K562 (cell line): ENCODE measurements at regions not wholly inside any gene's neighbourhood (a gene's known extent, or its start where the extent isn't known, plus 50 kb on each side); places are given as distances from the start of the nearest gene placed in this dataset.
A peak's percentile ranks its signal among the peaks of the same experiment; 100 is the strongest.

Source experiments
- BHLHE40 ChIP-seq: IDR thresholded peaks from 2 replicates; pipeline ENCODE4 v1.6.1; 2011; ENCODE audit warnings: low read length, improper control_type of control experiment
- ESRRA ChIP-seq: fragments of 450-650 bp; IDR thresholded peaks from 2 replicates; pipeline ENCODE4 v1.6.1; 2014; ENCODE audit warnings: low read depth, mild to moderate bottlenecking, moderate library complexity, borderline replicate concordance
- FOXA1 ChIP-seq: fragments of 450-650 bp; IDR thresholded peaks from 2 replicates; pipeline ENCODE4 v1.6.1; 2016; ENCODE audit warnings: mild to moderate bottlenecking, borderline replicate concordance
- L3MBTL2 ChIP-seq: fragments of 450-650 bp; IDR thresholded peaks from 2 replicates; pipeline ENCODE4 v1.6.1; 2016; ENCODE audit warnings: mild to moderate bottlenecking, moderate library complexity
- MYBL2 ChIP-seq, 2 experiments: fragments of 450-650 bp in 1 of 2; sonication (generic) in 1 of 2; formaldehyde crosslinking in 1 of 2; IDR thresholded peaks; 2 replicates each; pipeline versions ENCODE4 v1.6.1 to v1.8.1; 2017 to 2022; ENCODE audit warnings: borderline replicate concordance in 1 of 2, inconsistent platforms in 1 of 2, low read depth in 1 of 2, mild to moderate bottlenecking in 1 of 2, missing genetic modification reagents in 1 of 2, moderate library complexity in 1 of 2
- NCOR1 ChIP-seq: fragments of 450-650 bp; IDR thresholded peaks from 2 replicates; pipeline ENCODE4 v1.6.1; 2016; ENCODE audit warnings: mild to moderate bottlenecking, moderate library complexity
- RAD51 ChIP-seq: fragments of 450-650 bp; IDR thresholded peaks from 2 replicates; pipeline ENCODE4 v1.7.1; 2016; ENCODE audit warnings: low read depth, mild to moderate bottlenecking, borderline replicate concordance
- RBM34 ChIP-seq: fragments of 200-400 bp; formaldehyde crosslinking; IDR thresholded peaks from 2 replicates; pipeline ENCODE4 v1.6.1; 2018; ENCODE audit warnings: low read length, borderline replicate concordance; ENCODE audit not compliant: insufficient read depth
- SAP30 ChIP-seq: fragments of 200-600 bp; sonication (generic); IDR thresholded peaks from 2 replicates; pipeline ENCODE4 v1.6.1; 2012; ENCODE audit warnings: borderline replicate concordance, low read depth, mild to moderate bottlenecking, moderate library complexity, low read length, control low read depth, inconsistent platforms; ENCODE audit not compliant: insufficient read depth, poor library complexity, severe bottlenecking
- SPI1 ChIP-seq: IDR thresholded peaks from 2 replicates; pipeline ENCODE4 v1.6.1; 2011; ENCODE audit warnings: low read depth, low read length, control low read depth, borderline replicate concordance
- TGIF2 ChIP-seq: sonication (generic); formaldehyde crosslinking; IDR thresholded peaks from 2 replicates; pipeline ENCODE4 v1.8.1; 2022; ENCODE audit warnings: mild to moderate bottlenecking, missing genetic modification reagents, moderate library complexity
- TF ChIP-seq, protein P1 (sequence below): fragments of 450-650 bp; IDR thresholded peaks from 2 replicates; pipeline ENCODE4 v1.6.1; 2016; ENCODE audit warnings: mild to moderate bottlenecking, moderate library complexity
- TF ChIP-seq, protein P2 (sequence below): fragments of 450-650 bp; formaldehyde crosslinking; IDR thresholded peaks from 2 replicates; pipeline ENCODE4 v1.4.0; 2020; ENCODE audit warnings: mild to moderate bottlenecking, mixed read lengths
- TF ChIP-seq, protein P3 (sequence below): IDR thresholded peaks from 2 replicates; pipeline ENCODE4 v1.6.1; 2014; ENCODE audit warnings: antibody characterized with exemption

DNA sequence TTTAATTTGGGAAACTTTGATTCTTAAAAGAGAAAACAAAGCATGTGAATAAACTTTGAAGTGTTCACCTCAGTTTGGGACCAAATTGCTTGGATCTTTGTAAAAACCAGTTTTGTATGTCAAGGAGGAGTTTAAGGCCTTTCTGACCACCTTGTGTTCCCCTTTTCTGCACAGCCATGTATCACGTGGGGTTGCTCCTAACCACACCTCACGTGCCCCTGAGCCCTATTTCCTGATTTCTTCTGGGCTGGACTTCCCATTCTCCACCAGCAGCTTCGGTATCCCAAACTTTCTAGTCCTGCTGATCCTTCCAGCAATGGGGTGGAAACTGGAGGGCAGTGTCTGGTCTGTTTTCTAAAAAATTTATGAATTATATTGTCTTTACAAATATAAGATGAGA, 76.4 kb upstream of the STT3B start (continued):
- TF ChIP-seq, protein P1, sequence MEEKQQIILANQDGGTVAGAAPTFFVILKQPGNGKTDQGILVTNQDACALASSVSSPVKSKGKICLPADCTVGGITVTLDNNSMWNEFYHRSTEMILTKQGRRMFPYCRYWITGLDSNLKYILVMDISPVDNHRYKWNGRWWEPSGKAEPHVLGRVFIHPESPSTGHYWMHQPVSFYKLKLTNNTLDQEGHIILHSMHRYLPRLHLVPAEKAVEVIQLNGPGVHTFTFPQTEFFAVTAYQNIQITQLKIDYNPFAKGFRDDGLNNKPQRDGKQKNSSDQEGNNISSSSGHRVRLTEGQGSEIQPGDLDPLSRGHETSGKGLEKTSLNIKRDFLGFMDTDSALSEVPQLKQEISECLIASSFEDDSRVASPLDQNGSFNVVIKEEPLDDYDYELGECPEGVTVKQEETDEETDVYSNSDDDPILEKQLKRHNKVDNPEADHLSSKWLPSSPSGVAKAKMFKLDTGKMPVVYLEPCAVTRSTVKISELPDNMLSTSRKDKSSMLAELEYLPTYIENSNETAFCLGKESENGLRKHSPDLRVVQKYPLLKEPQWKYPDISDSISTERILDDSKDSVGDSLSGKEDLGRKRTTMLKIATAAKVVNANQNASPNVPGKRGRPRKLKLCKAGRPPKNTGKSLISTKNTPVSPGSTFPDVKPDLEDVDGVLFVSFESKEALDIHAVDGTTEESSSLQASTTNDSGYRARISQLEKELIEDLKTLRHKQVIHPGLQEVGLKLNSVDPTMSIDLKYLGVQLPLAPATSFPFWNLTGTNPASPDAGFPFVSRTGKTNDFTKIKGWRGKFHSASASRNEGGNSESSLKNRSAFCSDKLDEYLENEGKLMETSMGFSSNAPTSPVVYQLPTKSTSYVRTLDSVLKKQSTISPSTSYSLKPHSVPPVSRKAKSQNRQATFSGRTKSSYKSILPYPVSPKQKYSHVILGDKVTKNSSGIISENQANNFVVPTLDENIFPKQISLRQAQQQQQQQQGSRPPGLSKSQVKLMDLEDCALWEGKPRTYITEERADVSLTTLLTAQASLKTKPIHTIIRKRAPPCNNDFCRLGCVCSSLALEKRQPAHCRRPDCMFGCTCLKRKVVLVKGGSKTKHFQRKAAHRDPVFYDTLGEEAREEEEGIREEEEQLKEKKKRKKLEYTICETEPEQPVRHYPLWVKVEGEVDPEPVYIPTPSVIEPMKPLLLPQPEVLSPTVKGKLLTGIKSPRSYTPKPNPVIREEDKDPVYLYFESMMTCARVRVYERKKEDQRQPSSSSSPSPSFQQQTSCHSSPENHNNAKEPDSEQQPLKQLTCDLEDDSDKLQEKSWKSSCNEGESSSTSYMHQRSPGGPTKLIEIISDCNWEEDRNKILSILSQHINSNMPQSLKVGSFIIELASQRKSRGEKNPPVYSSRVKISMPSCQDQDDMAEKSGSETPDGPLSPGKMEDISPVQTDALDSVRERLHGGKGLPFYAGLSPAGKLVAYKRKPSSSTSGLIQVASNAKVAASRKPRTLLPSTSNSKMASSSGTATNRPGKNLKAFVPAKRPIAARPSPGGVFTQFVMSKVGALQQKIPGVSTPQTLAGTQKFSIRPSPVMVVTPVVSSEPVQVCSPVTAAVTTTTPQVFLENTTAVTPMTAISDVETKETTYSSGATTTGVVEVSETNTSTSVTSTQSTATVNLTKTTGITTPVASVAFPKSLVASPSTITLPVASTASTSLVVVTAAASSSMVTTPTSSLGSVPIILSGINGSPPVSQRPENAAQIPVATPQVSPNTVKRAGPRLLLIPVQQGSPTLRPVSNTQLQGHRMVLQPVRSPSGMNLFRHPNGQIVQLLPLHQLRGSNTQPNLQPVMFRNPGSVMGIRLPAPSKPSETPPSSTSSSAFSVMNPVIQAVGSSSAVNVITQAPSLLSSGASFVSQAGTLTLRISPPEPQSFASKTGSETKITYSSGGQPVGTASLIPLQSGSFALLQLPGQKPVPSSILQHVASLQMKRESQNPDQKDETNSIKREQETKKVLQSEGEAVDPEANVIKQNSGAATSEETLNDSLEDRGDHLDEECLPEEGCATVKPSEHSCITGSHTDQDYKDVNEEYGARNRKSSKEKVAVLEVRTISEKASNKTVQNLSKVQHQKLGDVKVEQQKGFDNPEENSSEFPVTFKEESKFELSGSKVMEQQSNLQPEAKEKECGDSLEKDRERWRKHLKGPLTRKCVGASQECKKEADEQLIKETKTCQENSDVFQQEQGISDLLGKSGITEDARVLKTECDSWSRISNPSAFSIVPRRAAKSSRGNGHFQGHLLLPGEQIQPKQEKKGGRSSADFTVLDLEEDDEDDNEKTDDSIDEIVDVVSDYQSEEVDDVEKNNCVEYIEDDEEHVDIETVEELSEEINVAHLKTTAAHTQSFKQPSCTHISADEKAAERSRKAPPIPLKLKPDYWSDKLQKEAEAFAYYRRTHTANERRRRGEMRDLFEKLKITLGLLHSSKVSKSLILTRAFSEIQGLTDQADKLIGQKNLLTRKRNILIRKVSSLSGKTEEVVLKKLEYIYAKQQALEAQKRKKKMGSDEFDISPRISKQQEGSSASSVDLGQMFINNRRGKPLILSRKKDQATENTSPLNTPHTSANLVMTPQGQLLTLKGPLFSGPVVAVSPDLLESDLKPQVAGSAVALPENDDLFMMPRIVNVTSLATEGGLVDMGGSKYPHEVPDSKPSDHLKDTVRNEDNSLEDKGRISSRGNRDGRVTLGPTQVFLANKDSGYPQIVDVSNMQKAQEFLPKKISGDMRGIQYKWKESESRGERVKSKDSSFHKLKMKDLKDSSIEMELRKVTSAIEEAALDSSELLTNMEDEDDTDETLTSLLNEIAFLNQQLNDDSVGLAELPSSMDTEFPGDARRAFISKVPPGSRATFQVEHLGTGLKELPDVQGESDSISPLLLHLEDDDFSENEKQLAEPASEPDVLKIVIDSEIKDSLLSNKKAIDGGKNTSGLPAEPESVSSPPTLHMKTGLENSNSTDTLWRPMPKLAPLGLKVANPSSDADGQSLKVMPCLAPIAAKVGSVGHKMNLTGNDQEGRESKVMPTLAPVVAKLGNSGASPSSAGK, result 0 out of 2 replicates have a peak, but pooled peaks have one; percentile 23
- no peak for TF ChIP-seq TGIF2 (CRISPR knock-in tag)
- TF ChIP-seq ESRRA, result peak; percentile 24; the same call in 1 of the 2 replicates
- 0 out of 2 replicates have a peak, but pooled peaks have one; percentile 21 for TF ChIP-seq L3MBTL2
- no peak for TF ChIP-seq RBM34
- TF ChIP-seq NCOR1, result no peak
- TF ChIP-seq, protein P2, sequence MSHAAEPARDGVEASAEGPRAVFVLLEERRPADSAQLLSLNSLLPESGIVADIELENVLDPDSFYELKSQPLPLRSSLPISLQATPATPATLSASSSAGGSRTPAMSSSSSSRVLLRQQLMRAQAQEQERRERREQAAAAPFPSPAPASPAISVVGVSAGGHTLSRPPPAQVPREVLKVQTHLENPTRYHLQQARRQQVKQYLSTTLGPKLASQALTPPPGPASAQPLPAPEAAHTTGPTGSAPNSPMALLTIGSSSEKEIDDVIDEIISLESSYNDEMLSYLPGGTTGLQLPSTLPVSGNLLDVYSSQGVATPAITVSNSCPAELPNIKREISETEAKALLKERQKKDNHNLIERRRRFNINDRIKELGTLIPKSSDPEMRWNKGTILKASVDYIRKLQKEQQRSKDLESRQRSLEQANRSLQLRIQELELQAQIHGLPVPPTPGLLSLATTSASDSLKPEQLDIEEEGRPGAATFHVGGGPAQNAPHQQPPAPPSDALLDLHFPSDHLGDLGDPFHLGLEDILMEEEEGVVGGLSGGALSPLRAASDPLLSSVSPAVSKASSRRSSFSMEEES (CRISPR knock-in tag), result peak; percentile 26; the same call in 1 of the 2 replicates
- TF ChIP-seq SAP30, result no peak
- peak; percentile 91 for TF ChIP-seq BHLHE40
- TF ChIP-seq RAD51, result peak; percentile 68
- peak; percentile 62; the same call in 1 of the 2 replicates for TF ChIP-seq SPI1
- no peak for TF ChIP-seq MYBL2 (IDR thresholded peaks at IDR 0.05; ENCODE audit: low read depth)
- no peak for TF ChIP-seq MYBL2 (CRISPR knock-in tag; IDR thresholded peaks at IDR 0.05; ENCODE audit: borderline replicate concordance)
- TF ChIP-seq, protein P3, sequence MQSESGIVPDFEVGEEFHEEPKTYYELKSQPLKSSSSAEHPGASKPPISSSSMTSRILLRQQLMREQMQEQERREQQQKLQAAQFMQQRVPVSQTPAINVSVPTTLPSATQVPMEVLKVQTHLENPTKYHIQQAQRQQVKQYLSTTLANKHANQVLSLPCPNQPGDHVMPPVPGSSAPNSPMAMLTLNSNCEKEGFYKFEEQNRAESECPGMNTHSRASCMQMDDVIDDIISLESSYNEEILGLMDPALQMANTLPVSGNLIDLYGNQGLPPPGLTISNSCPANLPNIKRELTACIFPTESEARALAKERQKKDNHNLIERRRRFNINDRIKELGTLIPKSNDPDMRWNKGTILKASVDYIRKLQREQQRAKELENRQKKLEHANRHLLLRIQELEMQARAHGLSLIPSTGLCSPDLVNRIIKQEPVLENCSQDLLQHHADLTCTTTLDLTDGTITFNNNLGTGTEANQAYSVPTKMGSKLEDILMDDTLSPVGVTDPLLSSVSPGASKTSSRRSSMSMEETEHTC, result peak; percentile 39; the same call in 1 of the 2 replicates
- TF ChIP-seq FOXA1, result no peak
